Activated CD4-positive, alpha-beta T cell treated with anti-CD3 and anti-CD28 coated beads, Interleukin-2, Interleukin-6, amounts not matched to agents 100 ng/mL and 50 ng/mL, durations not matched to agents 16 hours and 8 hours (primary cell): ENCODE measurements at regions not wholly inside any gene's neighbourhood (a gene's known extent, or its start where the extent isn't known, plus 50 kb on each side); places are given as distances from the start of the nearest gene placed in this dataset.
"Not testable (repeated sequence)": the region's sequence is repeated elsewhere in the genome, so short reads cannot be mapped to it uniquely, and the experiment has no call there.

Experiments used
- DNase-seq: peaks from one replicate; pipeline ENCODE4 v3.0.0-alpha.2; 2020

- DNase-seq, result no peak
These were observed 58.3 kb downstream of the PDHA2 start for GRCh38 chr4:95898226-95898625.

GRCh38 chr4:95909211-95909610 is 69.3 kb downstream of the PDHA2 start:
- no peak for DNase-seq

- no peak for DNase-seq
These were observed 70.9 kb downstream of the PDHA2 start for GRCh38 chr4:95910749-95911148.

GRCh38 chr4:95921470-95921869 is 81.6 kb downstream of the PDHA2 start:
- no peak for DNase-seq

GRCh38 chr4:95929448-95930064 is 89.7 kb downstream of the PDHA2 start:
- no peak for DNase-seq

- no peak for DNase-seq
These were observed 99.2 kb downstream of the PDHA2 start for GRCh38 chr4:95939141-95939540.

- DNase-seq, result no peak
These were observed 109.4 kb downstream of the PDHA2 start for GRCh38 chr4:95949136-95949765.

GRCh38 chr4:95949808-95950207 is 109.9 kb downstream of the PDHA2 start:
- no peak for DNase-seq

GRCh38 chr4:95952538-95952937 is 112.6 kb downstream of the PDHA2 start:
- DNase-seq, result not testable (repeated sequence)

- no peak for DNase-seq
These were observed 116.2 kb downstream of the PDHA2 start for GRCh38 chr4:95956094-95956493.

- no peak for DNase-seq
These were observed 117.2 kb downstream of the PDHA2 start for GRCh38 chr4:95957054-95957453.

- no peak for DNase-seq
These were observed 117.9 kb downstream of the PDHA2 start for GRCh38 chr4:95957759-95958158.

GRCh38 chr4:95959182-95959581 is 119.3 kb downstream of the PDHA2 start:
- DNase-seq, result no peak

- no peak for DNase-seq
These were observed 119.7 kb downstream of the PDHA2 start for GRCh38 chr4:95959633-95960032.

GRCh38 chr4:95963456-95963855 is 123.6 kb downstream of the PDHA2 start:
- DNase-seq, result no peak

- DNase-seq, result no peak
These were observed 140.3 kb downstream of the PDHA2 start for GRCh38 chr4:95979961-95980876.

- DNase-seq, result no peak
These were observed 141.0 kb downstream of the PDHA2 start for GRCh38 chr4:95980877-95981360.

- DNase-seq, result no peak
These were observed 141.7 kb downstream of the PDHA2 start for GRCh38 chr4:95981591-95981990.

- no peak for DNase-seq
These were observed 142.6 kb downstream of the PDHA2 start for GRCh38 chr4:95982516-95982915.

GRCh38 chr4:95984081-95984480 is 144.2 kb downstream of the PDHA2 start:
- no peak for DNase-seq

GRCh38 chr4:95985051-95985450 is 145.2 kb downstream of the PDHA2 start:
- DNase-seq, result no peak

GRCh38 chr4:95985791-95986550 is 146.1 kb downstream of the PDHA2 start:
- no peak for DNase-seq

- DNase-seq, result no peak
These were observed 148.0 kb downstream of the PDHA2 start for GRCh38 chr4:95987851-95988250.
